ENCODE measurements at regions not wholly inside any gene's neighbourhood (a gene's known extent, or its start where the extent isn't known, plus 50 kb on each side); places are given as distances from the start of the nearest gene placed in this dataset.

GRCh38 chr5:155514105-155514563, 500.6 kb downstream of the KIF4B start:
- H3K9me3 ChIP-seq (ENCODE audit: control insufficient read depth in 4 of 4, low read length in 3 of 4), result no peaks in the 10 kb centered on the region
- H3K36me3 ChIP-seq (ENCODE audit: control insufficient read depth in 4 of 4, insufficient read depth in 3 of 4, low read depth in 1 of 4, low read length in 3 of 4), result no peaks in the 10 kb centered on the region
- TF ChIP-seq EGR1 (IDR thresholded peaks at IDR 0.05; ENCODE audit: low read depth in 2 of 2) (no peak), MAX (IDR thresholded peaks at IDR 0.05) (no peak), HNF4A (conservative IDR thresholded peaks at IDR 0.05) (peak; percentile 24 to 44), JUND (IDR thresholded peaks at IDR 0.05) (no peak)
- H3K4me1 ChIP-seq (ENCODE audit: control insufficient read depth in 4 of 4, insufficient read depth in 4 of 4, low read length in 3 of 4), result no peaks in the 10 kb centered on the region
- WGBS, result 66% methylated on average over 2 of the region's 2 CpGs
- H3K27me3 ChIP-seq (ENCODE audit: control insufficient read depth in 4 of 4, insufficient read depth in 4 of 4, low read length in 3 of 4), result no peaks in the 10 kb centered on the region
- no peak overlapping the region for H3K27ac ChIP-seq (ENCODE audit: low read depth in 1 of 2, low read length in 2 of 2)
- no peak overlapping the region for H3K4me3 ChIP-seq (ENCODE audit: low read depth in 1 of 3, low read length in 3 of 3)
- no peak for DNase-seq (ENCODE audit: low spot score)
- H3K9ac ChIP-seq (ENCODE audit: low read depth in 1 of 2, low read length in 2 of 2), result no peak overlapping the region

- Histone ChIP-seq H3K36me3 (ENCODE audit: control insufficient read depth in 4 of 4, insufficient read depth in 3 of 4, low read depth in 1 of 4, low read length in 3 of 4) (no peaks in the 10 kb centered on the region), H3K27ac (ENCODE audit: low read depth in 1 of 2, low read length in 2 of 2) (no peak overlapping the region), H3K4me3 (ENCODE audit: low read depth in 1 of 3, low read length in 3 of 3) (no peak overlapping the region), H3K9ac (ENCODE audit: low read depth in 1 of 2, low read length in 2 of 2) (no peak overlapping the region), H3K9me3 (ENCODE audit: control insufficient read depth in 4 of 4, low read length in 3 of 4) (no peaks in the 10 kb centered on the region), H3K4me1 (ENCODE audit: control insufficient read depth in 4 of 4, insufficient read depth in 4 of 4, low read length in 3 of 4) (no peaks in the 10 kb centered on the region), H3K27me3 (ENCODE audit: control insufficient read depth in 4 of 4, insufficient read depth in 4 of 4, low read length in 3 of 4) (no peaks in the 10 kb centered on the region)
- TF ChIP-seq REST (IDR thresholded peaks at IDR 0.05) (no peak), RAD21 (IDR thresholded peaks at IDR 0.05) (no peak), SP1 (IDR thresholded peaks at IDR 0.05) (no peak), MAX (IDR thresholded peaks at IDR 0.05) (no peak), TAF1 (conservative IDR thresholded peaks at IDR 0.05) (no peak), HNF4A (conservative IDR thresholded peaks at IDR 0.05) (no peak), FOXA2 (IDR thresholded peaks at IDR 0.05) (no peak), FOXA1 (IDR thresholded peaks at IDR 0.05) (no peak), EGR1 (IDR thresholded peaks at IDR 0.05; ENCODE audit: low read depth in 2 of 2) (no peak), ZBTB33 (IDR thresholded peaks at IDR 0.05) (no peak), RXRA (IDR thresholded peaks at IDR 0.05) (no peak), NR2F2 (IDR thresholded peaks at IDR 0.05) (no peak), YY1 (IDR thresholded peaks at IDR 0.05) (no peak), HNF4G (IDR thresholded peaks at IDR 0.05) (no peak), CTCF (IDR thresholded peaks at IDR 0.05; ENCODE audit: low read depth, low read length, missing input control) (no peak), JUND (IDR thresholded peaks at IDR 0.05) (no peak), GABPA (IDR thresholded peaks at IDR 0.05 in 1 of 2, conservative IDR thresholded peaks at IDR 0.05 in 1 of 2) (no peak), ATF3 (IDR thresholded peaks at IDR 0.05) (no peak)
- DNase-seq (ENCODE audit: low spot score), result no peak
- 95% methylated on average over 1 of the region's 1 CpG for WGBS
Observed at GRCh38 chr5:155522540-155522939, 509.0 kb downstream of the KIF4B start.

Data from liver (tissue), 8 donors.